Esophagus squamous epithelium (tissue), 4 donors: ENCODE measurements at regions not wholly inside any gene's neighbourhood (a gene's known extent, or its start where the extent isn't known, plus 50 kb on each side); places are given as distances from the start of the nearest gene placed in this dataset.

Source experiments
- CTCF ChIP-seq, 6 experiments: fragments of 450-650 bp in 4 of 6; fragments of 200-600 bp in 2 of 6; sonication (generic) in 2 of 6; IDR thresholded peaks; one replicate each; pipeline ENCODE4 v1.5.1; 2016 to 2019; ENCODE audit warnings: antibody characterized with exemption in 6 of 6, mild to moderate bottlenecking in 4 of 6, moderate library complexity in 4 of 6
- POLR2A ChIP-seq, 4 donors: fragments of 450-650 bp; IDR thresholded peaks; one replicate each; pipeline ENCODE4 v1.6.1; 2017; ENCODE audit warnings: antibody characterized with exemption in 4 of 4, mild to moderate bottlenecking in 4 of 4, moderate library complexity in 3 of 4

GRCh38 chr21:20545454-20545853, 452.8 kb upstream of the NCAM2 start:
- TF ChIP-seq CTCF (IDR thresholded peaks at IDR 0.05) (no peak), POLR2A (IDR thresholded peaks at IDR 0.05) (no peak)
